Hepatocyte (in vitro differentiated cells): ENCODE measurements at regions not wholly inside any gene's neighbourhood (a gene's known extent, or its start where the extent isn't known, plus 50 kb on each side); places are given as distances from the start of the nearest gene placed in this dataset.

Experiments used
- CTCF ChIP-seq: fragments of 200-600 bp; sonication (generic); IDR thresholded peaks from 2 replicates; pipeline ENCODE4 v1.5.1; 2016; ENCODE audit warnings: antibody characterized with exemption, mild to moderate bottlenecking; ENCODE audit not compliant: poor library complexity
- EZH2 ChIP-seq: fragments of 200-600 bp; sonication (generic); IDR thresholded peaks from 2 replicates; pipeline ENCODE4 v1.6.1; 2016; ENCODE audit warnings: antibody characterized with exemption, mild to moderate bottlenecking, borderline replicate concordance

GRCh38 chr15:95327183-95327525 is 1003.3 kb upstream of the NR2F2 start:
- TF ChIP-seq CTCF = no peak
- no peak for TF ChIP-seq EZH2
